Cardiac fibroblast (primary cell): ENCODE measurements at regions not wholly inside any gene's neighbourhood (a gene's known extent, or its start where the extent isn't known, plus 50 kb on each side); places are given as distances from the start of the nearest gene placed in this dataset.

Experiments used
- DNase-seq, 2 donors: peaks; one replicate each; pipeline versions ENCODE4 v3.0.0 to v3.0.0-alpha.2; 2010; ENCODE audit warnings: low read depth in 2 of 2
- H3K4me3 ChIP-seq, 2 donors: replicated peaks in 1 of 2; 1 replicate in 1 of 2; 2 replicates in 1 of 2; pipeline ENCODE4 v1.5.1; 2011; ENCODE audit warnings: low read depth in 2 of 2, low read length in 2 of 2, mild to moderate bottlenecking in 2 of 2, moderate library complexity in 1 of 2
- CTCF ChIP-seq: IDR thresholded peaks from one replicate; pipeline ENCODE4 v1.5.1; 2011; ENCODE audit warnings: low read depth, mild to moderate bottlenecking, low read length, inconsistent platforms

- no peak for TF ChIP-seq CTCF
- DNase-seq, result no peak
- no peak overlapping the region for H3K4me3 ChIP-seq
Measured at GRCh38 chr1:239543873-239544272, 157.5 kb downstream of the CHRM3 start.

- DNase-seq, result peak in 1 of 2 donors; percentile 7
- H3K4me3 ChIP-seq, result no peak overlapping the region
- TF ChIP-seq CTCF, result no peak
Measured at GRCh38 chr1:239545466-239545865, 159.1 kb downstream of the CHRM3 start.

- TF ChIP-seq CTCF, result no peak
- no peak for DNase-seq
- H3K4me3 ChIP-seq, result no peak overlapping the region
Measured at GRCh38 chr1:239547987-239548386, 161.6 kb downstream of the CHRM3 start.

GRCh38 chr1:239550178-239550577, 163.8 kb downstream of the CHRM3 start:
- no peak overlapping the region for H3K4me3 ChIP-seq
- DNase-seq, result peak in 1 of 2 donors; percentile 11
- no peak for TF ChIP-seq CTCF

GRCh38 chr1:239555350-239555749, 169.0 kb downstream of the CHRM3 start:
- TF ChIP-seq CTCF, result no peak
- no peak for DNase-seq
- no peak overlapping the region for H3K4me3 ChIP-seq

- DNase-seq, result no peak
- H3K4me3 ChIP-seq, result no peak overlapping the region
- no peak for TF ChIP-seq CTCF
Measured at GRCh38 chr1:239558559-239558958, 172.2 kb downstream of the CHRM3 start.

GRCh38 chr1:239558991-239559390, 172.6 kb downstream of the CHRM3 start:
- no peak overlapping the region for H3K4me3 ChIP-seq
- DNase-seq, result no peak
- TF ChIP-seq CTCF, result no peak
